ENCODE measurements at regions not wholly inside any gene's neighbourhood (a gene's known extent, or its start where the extent isn't known, plus 50 kb on each side); places are given as distances from the start of the nearest gene placed in this dataset.

DNA sequence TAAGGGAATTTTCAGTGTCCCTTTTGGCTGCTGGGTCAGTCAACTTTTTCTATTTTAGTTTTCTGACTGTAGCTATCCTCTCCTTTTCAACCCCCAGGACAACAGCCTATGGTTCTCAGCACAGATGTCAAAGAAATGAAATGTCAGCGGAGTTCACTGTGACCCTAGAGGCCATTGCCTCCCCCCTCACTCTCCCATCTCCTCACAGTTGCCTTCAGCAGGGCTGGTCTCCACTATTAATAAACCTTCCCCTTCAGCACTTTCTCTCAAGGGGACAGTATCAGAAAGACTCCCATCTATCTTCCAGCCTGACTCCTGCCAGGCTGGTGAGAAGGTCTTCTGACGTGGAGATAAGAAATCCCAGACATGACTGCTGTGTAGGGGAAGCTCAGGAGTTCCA lies 137.1 kb upstream of the WSCD2 start:
- no peaks in the 10 kb centered on the region for H3K27me3 ChIP-seq (ENCODE audit: insufficient read depth, low read depth, severe bottlenecking)
- DNase-seq, result no peak
- no peaks in the 10 kb centered on the region for H3K36me3 ChIP-seq
- no peak for TF ChIP-seq CTCF (IDR thresholded peaks at IDR 0.05; ENCODE audit: low read depth, low read length)
- H3K4me3 ChIP-seq (ENCODE audit: low read depth, low read length), result no peak overlapping the region
- H3K27ac ChIP-seq, result no peak overlapping the region
- H3K9me3 ChIP-seq (ENCODE audit: severe bottlenecking), result no peaks in the 10 kb centered on the region

DNA sequence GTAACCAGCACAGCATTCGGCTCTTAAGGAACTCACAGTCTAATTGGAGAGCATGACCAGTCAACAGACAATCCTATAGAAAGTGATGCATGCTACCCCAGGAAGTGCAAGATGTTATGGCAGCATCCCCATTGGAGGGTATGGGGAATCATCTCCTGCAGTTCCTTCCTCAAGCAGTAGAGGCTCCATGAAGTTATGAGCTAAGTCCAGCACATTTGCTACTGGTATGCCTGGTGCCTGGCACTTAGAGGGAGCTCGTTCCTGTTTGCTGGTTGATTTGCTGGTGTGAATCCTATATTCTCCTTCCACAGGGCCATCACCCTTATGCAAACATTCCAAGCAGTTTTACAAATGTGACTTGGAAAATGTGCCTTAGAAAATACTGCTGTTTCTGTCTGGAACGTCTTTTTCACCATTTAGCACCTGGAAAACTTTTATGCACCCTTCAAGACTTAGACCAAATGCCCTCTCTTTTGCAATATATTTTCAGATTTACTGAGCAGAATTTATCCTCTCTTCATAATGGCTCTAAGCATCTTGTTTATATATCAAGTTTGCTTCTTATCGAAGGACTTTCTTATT lies 136.1 kb upstream of the WSCD2 start:
- no peaks in the 10 kb centered on the region for H3K9me3 ChIP-seq (ENCODE audit: severe bottlenecking)
- TF ChIP-seq CTCF (IDR thresholded peaks at IDR 0.05; ENCODE audit: low read depth, low read length), result peak; percentile 85
- DNase-seq, result peak; percentile 58
- H3K36me3 ChIP-seq, result no peaks in the 10 kb centered on the region
- H3K4me3 ChIP-seq (ENCODE audit: low read depth, low read length), result no peak overlapping the region
- H3K27me3 ChIP-seq (ENCODE audit: insufficient read depth, low read depth, severe bottlenecking), result no peaks in the 10 kb centered on the region
- H3K27ac ChIP-seq, result no peak overlapping the region

DNA sequence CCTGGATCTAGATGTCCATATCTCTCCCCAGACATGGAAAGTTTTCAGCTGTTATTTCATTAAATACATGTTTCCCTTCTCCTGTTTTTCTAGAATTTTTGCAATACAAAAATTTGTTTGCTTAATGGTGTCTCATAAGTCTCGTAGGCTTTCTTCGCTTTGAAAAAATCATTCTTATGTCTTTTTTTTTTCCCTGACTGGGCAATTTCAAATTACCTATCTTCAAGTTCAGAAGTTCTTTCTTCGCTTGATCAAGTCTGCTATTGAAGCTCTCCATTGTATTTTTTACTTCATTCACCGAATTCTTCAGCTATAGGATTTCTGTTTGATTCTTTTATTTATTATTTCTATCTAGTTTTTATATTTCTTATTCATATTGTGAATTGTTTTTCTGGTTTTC lies 130.2 kb upstream of the WSCD2 start:
- no peak for TF ChIP-seq CTCF (IDR thresholded peaks at IDR 0.05; ENCODE audit: low read depth, low read length)
- Histone ChIP-seq H3K27ac (no peak overlapping the region), H3K9me3 (ENCODE audit: severe bottlenecking) (no peaks in the 10 kb centered on the region), H3K4me3 (ENCODE audit: low read depth, low read length) (no peak overlapping the region), H3K36me3 (no peaks in the 10 kb centered on the region), H3K27me3 (ENCODE audit: insufficient read depth, low read depth, severe bottlenecking) (no peaks in the 10 kb centered on the region)
- DNase-seq, result no peak

- no peak overlapping the region for H3K27ac ChIP-seq
- H3K9me3 ChIP-seq (ENCODE audit: severe bottlenecking), result no peaks in the 10 kb centered on the region
- H3K36me3 ChIP-seq, result no peaks in the 10 kb centered on the region
- H3K4me3 ChIP-seq (ENCODE audit: low read depth, low read length), result no peak overlapping the region
- DNase-seq, result no peak
- TF ChIP-seq CTCF (IDR thresholded peaks at IDR 0.05; ENCODE audit: low read depth, low read length), result no peak
- H3K27me3 ChIP-seq (ENCODE audit: insufficient read depth, low read depth, severe bottlenecking), result no peaks in the 10 kb centered on the region
Measured at GRCh38 chr12:108000111-108000510, 129.0 kb upstream of the WSCD2 start.

- H3K4me3 ChIP-seq (ENCODE audit: low read depth, low read length), result no peak overlapping the region
- no peak for DNase-seq
- TF ChIP-seq CTCF (IDR thresholded peaks at IDR 0.05; ENCODE audit: low read depth, low read length), result no peak
Measured at GRCh38 chr12:108004319-108004718, 124.8 kb upstream of the WSCD2 start.

More at GRCh38 chr12:108004319-108004718, 124.8 kb upstream of the WSCD2 start:
- Histone ChIP-seq H3K36me3 (no peaks in the 10 kb centered on the region), H3K27me3 (ENCODE audit: insufficient read depth, low read depth, severe bottlenecking) (no peaks in the 10 kb centered on the region), H3K27ac (no peak overlapping the region), H3K9me3 (ENCODE audit: severe bottlenecking) (no peaks in the 10 kb centered on the region)
